Neuronal stem cell (in vitro differentiated cells): ENCODE measurements at regions not wholly inside any gene's neighbourhood (a gene's known extent, or its start where the extent isn't known, plus 50 kb on each side); places are given as distances from the start of the nearest gene placed in this dataset.

Source experiments
- DNase-seq: peaks from one replicate; pipeline ENCODE4 v3.0.0-alpha.2; 2013; ENCODE audit warnings: low spot score
- H2AFZ ChIP-seq: one replicate; pipeline ENCODE4 v1.6.1; 2013; ENCODE audit warnings: mild to moderate bottlenecking, low read length, inconsistent platforms
- H2AK5ac ChIP-seq: 2 replicates; pipeline ENCODE4 v1.6.1; 2013; ENCODE audit warnings: low read depth, mild to moderate bottlenecking, inconsistent platforms, low read length, moderate library complexity, mixed read lengths
- H2BK120ac ChIP-seq: 2 replicates; pipeline ENCODE4 v1.6.1; 2013; ENCODE audit warnings: low read depth, mild to moderate bottlenecking, inconsistent platforms, low read length, moderate library complexity, mixed read lengths
- H2BK12ac ChIP-seq: one replicate; pipeline ENCODE4 v1.6.1; 2013; ENCODE audit warnings: low read length, inconsistent platforms
- H2BK15ac ChIP-seq: 2 replicates; pipeline ENCODE4 v1.6.1; 2013; ENCODE audit warnings: mild to moderate bottlenecking, low read length, inconsistent platforms, mixed read lengths
- H2BK5ac ChIP-seq: one replicate; pipeline ENCODE4 v1.6.1; 2013; ENCODE audit warnings: inconsistent platforms, mild to moderate bottlenecking, low read length, moderate library complexity
- H3K14ac ChIP-seq: one replicate; pipeline ENCODE4 v1.6.1; 2013; ENCODE audit warnings: low read length, inconsistent platforms
- H3K18ac ChIP-seq: 2 replicates; pipeline ENCODE4 v1.6.1; 2013; ENCODE audit warnings: low read length, inconsistent platforms
- H3K23ac ChIP-seq: 2 replicates; pipeline ENCODE4 v1.6.1; 2013; ENCODE audit warnings: low read depth, mild to moderate bottlenecking, mixed read lengths, low read length, inconsistent platforms; ENCODE audit not compliant: poor library complexity
- H3K27ac ChIP-seq: replicated peaks from 3 replicates; pipeline ENCODE4 v1.5.1; 2013; ENCODE audit warnings: low read length, inconsistent platforms
- H3K27me3 ChIP-seq, 3 experiments: 2 replicates each; pipeline ENCODE4 v1.6.1; 2013; ENCODE audit warnings: low read length in 3 of 3, mild to moderate bottlenecking in 2 of 3, inconsistent platforms in 1 of 3, low read depth in 1 of 3, mixed read lengths in 1 of 3, moderate library complexity in 1 of 3; ENCODE audit not compliant: control insufficient read depth in 3 of 3, insufficient read depth in 3 of 3
- H3K36me3 ChIP-seq, 2 donors: replicated peaks in 1 of 2; 2 replicates each; pipeline ENCODE4 v1.6.1; 2013; ENCODE audit warnings: low read length in 2 of 2; ENCODE audit not compliant: control insufficient read depth in 2 of 2, insufficient read depth in 2 of 2
- H3K4ac ChIP-seq: 2 replicates; pipeline ENCODE4 v1.6.1; 2013; ENCODE audit warnings: inconsistent platforms, mild to moderate bottlenecking, low read length, moderate library complexity
- H3K4me1 ChIP-seq, 2 donors: 1 replicate in 1 of 2; 2 replicates in 1 of 2; pipeline ENCODE4 v1.6.1; 2013; ENCODE audit warnings: low read length in 2 of 2, low read depth in 1 of 2; ENCODE audit not compliant: control insufficient read depth in 2 of 2, insufficient read depth in 1 of 2
- H3K4me2 ChIP-seq: one replicate; pipeline ENCODE4 v1.6.1; 2013; ENCODE audit warnings: mild to moderate bottlenecking, low read length, inconsistent platforms; ENCODE audit not compliant: insufficient read depth, poor library complexity, severe bottlenecking
- H3K4me3 ChIP-seq, 2 donors: 2 replicates each; pipeline ENCODE4 v1.5.1; 2013; ENCODE audit warnings: low read length in 2 of 2, mild to moderate bottlenecking in 2 of 2, inconsistent platforms in 1 of 2, moderate library complexity in 1 of 2
- H3K79me1 ChIP-seq: one replicate; pipeline ENCODE4 v1.6.1; 2013; ENCODE audit warnings: low read depth, mild to moderate bottlenecking, inconsistent platforms, low read length, moderate library complexity
- H3K9ac ChIP-seq: one replicate; pipeline ENCODE4 v1.6.1; 2013; ENCODE audit warnings: mild to moderate bottlenecking, low read depth, low read length, inconsistent platforms; ENCODE audit not compliant: poor library complexity
- H3K9me3 ChIP-seq, 2 donors: replicated peaks in 1 of 2; 2 replicates each; pipeline versions ENCODE3 to v1.6.1; 2013; ENCODE audit warnings: low read length in 2 of 2, mild to moderate bottlenecking in 2 of 2, inconsistent platforms in 1 of 2, low read depth in 1 of 2, mixed read lengths in 1 of 2, moderate library complexity in 1 of 2; ENCODE audit not compliant: control insufficient read depth in 2 of 2, insufficient read depth in 1 of 2
- H4K8ac ChIP-seq: one replicate; pipeline ENCODE4 v1.6.1; 2013; ENCODE audit warnings: low read depth, mild to moderate bottlenecking, inconsistent platforms, low read length, moderate library complexity
- H4K91ac ChIP-seq: one replicate; pipeline ENCODE4 v1.6.1; 2013; ENCODE audit warnings: low read length, low read depth, mild to moderate bottlenecking, inconsistent platforms; ENCODE audit not compliant: poor library complexity
- WGBS, 2 donors: extraction: QIAGEN DNeasy Blood & Tissue Kit; methylation state at CpG; one replicate each; pipeline ENCODE4 v1.1.7; 2013; ENCODE audit warnings: missing lambda C conversion rate in 2 of 2, mixed read lengths in 1 of 2; ENCODE audit not compliant: insufficient read length in 2 of 2, insufficient replicate concordance in 1 of 2; ENCODE audit errors: extremely low coverage in 2 of 2; 5-methylcytosine and 5-hydroxymethylcytosine counted together

DNA sequence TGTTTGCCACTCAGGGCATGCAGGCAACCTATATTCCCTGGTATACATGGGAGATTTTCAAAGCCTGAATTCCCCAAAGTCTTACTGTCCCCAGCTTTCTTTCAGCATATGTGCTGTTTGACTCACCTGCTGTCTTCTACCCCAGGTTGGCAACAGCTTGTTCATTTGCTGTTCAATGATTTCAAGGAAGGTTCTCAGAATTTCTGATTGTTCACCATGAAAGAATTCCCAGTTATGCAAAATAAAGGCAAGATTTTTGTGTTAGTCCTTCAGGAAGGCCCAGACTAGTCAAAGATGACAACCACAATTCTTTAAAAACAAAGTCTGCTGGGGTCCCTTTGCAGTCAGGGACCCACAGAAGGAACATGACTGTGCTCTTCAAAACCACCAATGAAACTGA lies 1057.8 kb upstream of the CDH2 start:
- H2BK120ac ChIP-seq = no peak overlapping the region
- no peak overlapping the region for H3K4me3 ChIP-seq
- H2AK5ac ChIP-seq = no peak overlapping the region
- no peak overlapping the region for H3K23ac ChIP-seq
- H3K79me1 ChIP-seq = no peaks in the 10 kb centered on the region
- peaks cover 0 to 2% of the 10 kb centered on the region in 2 donors for H3K9me3 ChIP-seq
- H3K14ac ChIP-seq = no peak overlapping the region
- no peak overlapping the region for H3K4me2 ChIP-seq
- no peaks in the 10 kb centered on the region for H3K36me3 ChIP-seq
- no peak overlapping the region for H2BK15ac ChIP-seq
- H4K8ac ChIP-seq = no peak overlapping the region
- no peaks in the 10 kb centered on the region for H3K27me3 ChIP-seq
- H3K9ac ChIP-seq = no peak overlapping the region
- no peak overlapping the region for H3K18ac ChIP-seq
- peak overlapping the region; percentile 7 for H2AFZ ChIP-seq
- no peak overlapping the region for H2BK5ac ChIP-seq
- no peak overlapping the region for H4K91ac ChIP-seq
- H3K4me1 ChIP-seq = no peaks in the 10 kb centered on the region
- H2BK12ac ChIP-seq = no peak overlapping the region
- H3K27ac ChIP-seq = no peak overlapping the region
- H3K4ac ChIP-seq = no peak overlapping the region
- no peak for DNase-seq

- H3K9ac ChIP-seq = no peak overlapping the region
- H3K14ac ChIP-seq = no peak overlapping the region
- H3K4me3 ChIP-seq = no peak overlapping the region
- H2BK15ac ChIP-seq = no peak overlapping the region
- H3K23ac ChIP-seq = no peak overlapping the region
- H4K8ac ChIP-seq = no peak overlapping the region
- H2AFZ ChIP-seq = peak overlapping the region; percentile 36
- DNase-seq = no peak
- WGBS, 2 donors = no CpG with 5 or more reads among the region's 1 CpG
- H3K4me1 ChIP-seq = no peaks in the 10 kb centered on the region
- H3K9me3 ChIP-seq = no peaks in the 10 kb centered on the region
- H4K91ac ChIP-seq = no peak overlapping the region
- no peak overlapping the region for H3K4me2 ChIP-seq
- no peak overlapping the region for H3K4ac ChIP-seq
- H3K18ac ChIP-seq = no peak overlapping the region
- H2BK120ac ChIP-seq = no peak overlapping the region
- H3K36me3 ChIP-seq = no peaks in the 10 kb centered on the region
- H2AK5ac ChIP-seq = no peak overlapping the region
- no peaks in the 10 kb centered on the region for H3K79me1 ChIP-seq
- no peaks in the 10 kb centered on the region for H3K27me3 ChIP-seq
- no peak overlapping the region for H2BK5ac ChIP-seq
- H2BK12ac ChIP-seq = no peak overlapping the region
- H3K27ac ChIP-seq = no peak overlapping the region
These were observed 1049.3 kb upstream of the CDH2 start for GRCh38 chr18:29226213-29226612.

GRCh38 chr18:29225351-29225750 lies 1048.4 kb upstream of the CDH2 start:
- H3K36me3 ChIP-seq = no peaks in the 10 kb centered on the region
- H3K27me3 ChIP-seq = no peaks in the 10 kb centered on the region
- no peak overlapping the region for H3K18ac ChIP-seq
- no peak overlapping the region for H4K8ac ChIP-seq
- no peak overlapping the region for H3K4ac ChIP-seq
- H2BK12ac ChIP-seq = no peak overlapping the region
- no peak overlapping the region for H3K4me3 ChIP-seq
- H3K23ac ChIP-seq = no peak overlapping the region
- H2BK15ac ChIP-seq = no peak overlapping the region
- H2AFZ ChIP-seq = no peak overlapping the region
- H4K91ac ChIP-seq = no peak overlapping the region
- H3K27ac ChIP-seq = no peak overlapping the region
- H3K9ac ChIP-seq = no peak overlapping the region
- no peaks in the 10 kb centered on the region for H3K4me1 ChIP-seq
- no peak overlapping the region for H2BK5ac ChIP-seq
- no peak for DNase-seq
- no peaks in the 10 kb centered on the region for H3K9me3 ChIP-seq
- no peak overlapping the region for H2AK5ac ChIP-seq
- H3K4me2 ChIP-seq = no peak overlapping the region
- H3K79me1 ChIP-seq = no peaks in the 10 kb centered on the region
- no peak overlapping the region for H2BK120ac ChIP-seq
- no peak overlapping the region for H3K14ac ChIP-seq

DNA sequence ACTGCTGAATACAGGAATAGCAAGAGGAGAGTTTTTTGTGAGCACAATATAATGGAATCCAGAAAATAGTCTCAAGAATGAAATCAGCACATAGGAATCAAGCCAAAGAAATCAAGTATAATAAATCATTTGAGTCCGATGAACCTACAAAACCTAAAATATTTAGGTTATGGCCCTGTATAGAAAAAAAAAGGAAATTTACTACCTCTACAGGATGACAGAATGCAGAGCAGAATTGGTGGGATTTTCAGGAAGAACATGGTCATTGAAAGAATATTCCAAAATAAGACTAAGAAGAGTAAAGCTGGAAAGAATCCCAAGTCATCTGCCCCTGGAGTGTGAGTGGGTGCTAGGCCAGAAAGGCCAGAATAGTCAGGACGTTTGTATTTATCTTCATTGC lies 1041.2 kb upstream of the CDH2 start:
- no peak overlapping the region for H3K14ac ChIP-seq
- no peak overlapping the region for H3K4me2 ChIP-seq
- no peak overlapping the region for H2BK120ac ChIP-seq
- no peak overlapping the region for H2BK15ac ChIP-seq
- no peak overlapping the region for H2AFZ ChIP-seq
- no peak overlapping the region for H2AK5ac ChIP-seq
- H4K8ac ChIP-seq = no peak overlapping the region
- H3K4ac ChIP-seq = no peak overlapping the region
- H3K23ac ChIP-seq = no peak overlapping the region
- no peaks in the 10 kb centered on the region for H3K9me3 ChIP-seq
- no peak overlapping the region for H3K27ac ChIP-seq
- H3K79me1 ChIP-seq = no peaks in the 10 kb centered on the region
- H2BK12ac ChIP-seq = no peak overlapping the region
- no peaks in the 10 kb centered on the region for H3K27me3 ChIP-seq
- H3K4me1 ChIP-seq = peaks cover 0 to 5% of the 10 kb centered on the region in 2 donors
- no peak overlapping the region for H3K9ac ChIP-seq
- no peaks in the 10 kb centered on the region for H3K36me3 ChIP-seq
- no peak overlapping the region for H4K91ac ChIP-seq
- H2BK5ac ChIP-seq = no peak overlapping the region
- DNase-seq = no peak
- H3K4me3 ChIP-seq = no peak overlapping the region
- no CpG with 5 or more reads among the region's 2 CpGs for WGBS, 2 donors
- no peak overlapping the region for H3K18ac ChIP-seq
